Endodermal cell (in vitro differentiated cells): ENCODE measurements at regions not wholly inside any gene's neighbourhood (a gene's known extent, or its start where the extent isn't known, plus 50 kb on each side); places are given as distances from the start of the nearest gene placed in this dataset.

ENCODE experiments used
- DNase-seq: peaks from one replicate; pipeline ENCODE4 v3.0.0-alpha.2; 2017
- H3K27ac ChIP-seq: 2 replicates; pipeline ENCODE4 v1.5.1; 2013; ENCODE audit warnings: mild to moderate bottlenecking, low read depth, low read length, moderate library complexity
- H3K27me3 ChIP-seq: 2 replicates; pipeline ENCODE4 v1.6.1; 2013; ENCODE audit warnings: mild to moderate bottlenecking, low read length, moderate library complexity; ENCODE audit not compliant: insufficient read depth, control insufficient read depth, poor library complexity, severe bottlenecking
- H3K36me3 ChIP-seq: 2 replicates; pipeline ENCODE4 v1.7.0; 2013; ENCODE audit warnings: mild to moderate bottlenecking, low read length, moderate library complexity; ENCODE audit not compliant: control insufficient read depth, insufficient read depth
- H3K4me1 ChIP-seq: one replicate; pipeline ENCODE4 v1.7.0; 2013; ENCODE audit warnings: low read length; ENCODE audit not compliant: control insufficient read depth, insufficient read depth
- H3K4me3 ChIP-seq: 2 replicates; pipeline ENCODE4 v1.5.1; 2013; ENCODE audit warnings: mild to moderate bottlenecking, low read length, moderate library complexity
- H3K9ac ChIP-seq: 2 replicates; pipeline ENCODE4 v1.6.1; 2013; ENCODE audit warnings: mild to moderate bottlenecking, low read length, moderate library complexity; ENCODE audit not compliant: poor library complexity, severe bottlenecking; ENCODE audit errors: extremely low read depth
- H3K9me3 ChIP-seq: 2 replicates; pipeline ENCODE4 v1.6.1; 2013; ENCODE audit warnings: mild to moderate bottlenecking, low read length, moderate library complexity; ENCODE audit not compliant: control insufficient read depth
- H3K27ac Mint-ChIP-seq: 2 replicates; pipeline ENCODE4 v1.8.0; 2020; ENCODE audit warnings: mixed read lengths
- H3K27me3 Mint-ChIP-seq: 2 replicates; pipeline ENCODE4 v1.8.0; 2021; ENCODE audit warnings: mild to moderate bottlenecking, mixed read lengths; ENCODE audit not compliant: insufficient read depth
- H3K36me3 Mint-ChIP-seq: 2 replicates; pipeline ENCODE4 v1.8.0; 2020; ENCODE audit warnings: low read depth, mixed read lengths
- H3K4me1 Mint-ChIP-seq: 2 replicates; pipeline ENCODE4 v1.8.0; 2020; ENCODE audit warnings: mixed read lengths
- H3K4me3 Mint-ChIP-seq: 2 replicates; pipeline ENCODE4 v1.8.0; 2020; ENCODE audit warnings: mild to moderate bottlenecking, moderate library complexity, mixed read lengths
- H3K9me3 Mint-ChIP-seq: 2 replicates; pipeline ENCODE4 v1.8.0; 2020; ENCODE audit warnings: mild to moderate bottlenecking, mixed read lengths
- WGBS, 2 experiments: methylation state at CpG; one replicate each; pipeline versions ENCODE4 v1.1.5 to v1.1.7; 2013; ENCODE audit warnings: missing lambda C conversion rate in 2 of 2, mixed read lengths in 1 of 2; ENCODE audit not compliant: insufficient coverage in 1 of 2, insufficient read length in 1 of 2; 5-methylcytosine and 5-hydroxymethylcytosine counted together
- TF ChIP-seq, protein P1 (sequence below): fragments of 200-600 bp; sonication (generic); conservative IDR thresholded peaks from 2 replicates; pipeline ENCODE4 v1.5.0; 2021; ENCODE audit warnings: antibody characterized with exemption, mild to moderate bottlenecking

DNA sequence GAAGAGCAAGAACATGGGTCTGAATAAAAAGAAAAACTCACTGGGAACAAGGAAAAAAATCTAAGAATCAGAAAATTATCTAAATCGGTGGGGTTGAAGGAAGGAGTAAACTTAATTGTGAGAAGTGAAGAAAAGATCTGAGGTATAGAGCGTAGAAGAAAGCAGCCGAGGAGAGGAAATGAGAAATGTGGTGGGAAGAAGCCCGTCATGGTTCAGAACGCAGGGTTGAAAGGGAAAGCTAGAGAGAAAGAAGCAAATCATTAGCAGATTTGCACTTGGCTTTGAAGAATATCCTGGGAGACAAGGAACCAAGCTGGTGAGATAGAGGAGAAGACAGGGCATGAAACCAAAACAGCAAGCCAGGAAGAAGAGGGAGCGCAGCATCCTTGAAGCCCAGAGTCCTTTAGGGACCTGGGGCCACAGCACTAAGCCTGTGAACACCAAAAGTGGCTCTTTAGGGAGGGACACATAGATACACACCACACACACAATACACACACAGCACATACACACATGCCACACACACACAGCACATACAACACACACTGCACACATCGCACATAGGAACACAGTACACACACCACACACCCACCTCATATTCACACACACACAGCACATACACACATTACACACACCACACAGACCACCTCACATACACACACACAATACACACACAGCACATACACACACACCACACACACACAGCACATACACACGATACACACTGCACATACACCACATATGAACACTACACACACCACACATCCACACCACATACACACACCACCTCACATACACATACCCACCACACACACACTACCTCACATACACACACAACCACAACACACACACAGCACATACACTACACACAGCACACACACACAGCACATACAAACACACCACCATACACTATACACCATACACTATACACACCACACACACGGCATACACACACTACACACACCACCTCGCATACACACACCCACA lies 274.6 kb downstream of the ETAA1 start:
- Mint-ChIP-seq H3K4me3 (no peak overlapping the region), H3K36me3 (no peaks in the 10 kb centered on the region), H3K4me1 (peaks cover 2% of the 10 kb centered on the region), H3K27me3 (no peaks in the 10 kb centered on the region), H3K9me3 (no peaks in the 10 kb centered on the region), H3K27ac (no peak overlapping the region)
- no peak overlapping the region for H3K27ac ChIP-seq
- no peak overlapping the region for H3K9ac ChIP-seq
- no peaks in the 10 kb centered on the region for H3K9me3 ChIP-seq
- TF ChIP-seq, protein P1, sequence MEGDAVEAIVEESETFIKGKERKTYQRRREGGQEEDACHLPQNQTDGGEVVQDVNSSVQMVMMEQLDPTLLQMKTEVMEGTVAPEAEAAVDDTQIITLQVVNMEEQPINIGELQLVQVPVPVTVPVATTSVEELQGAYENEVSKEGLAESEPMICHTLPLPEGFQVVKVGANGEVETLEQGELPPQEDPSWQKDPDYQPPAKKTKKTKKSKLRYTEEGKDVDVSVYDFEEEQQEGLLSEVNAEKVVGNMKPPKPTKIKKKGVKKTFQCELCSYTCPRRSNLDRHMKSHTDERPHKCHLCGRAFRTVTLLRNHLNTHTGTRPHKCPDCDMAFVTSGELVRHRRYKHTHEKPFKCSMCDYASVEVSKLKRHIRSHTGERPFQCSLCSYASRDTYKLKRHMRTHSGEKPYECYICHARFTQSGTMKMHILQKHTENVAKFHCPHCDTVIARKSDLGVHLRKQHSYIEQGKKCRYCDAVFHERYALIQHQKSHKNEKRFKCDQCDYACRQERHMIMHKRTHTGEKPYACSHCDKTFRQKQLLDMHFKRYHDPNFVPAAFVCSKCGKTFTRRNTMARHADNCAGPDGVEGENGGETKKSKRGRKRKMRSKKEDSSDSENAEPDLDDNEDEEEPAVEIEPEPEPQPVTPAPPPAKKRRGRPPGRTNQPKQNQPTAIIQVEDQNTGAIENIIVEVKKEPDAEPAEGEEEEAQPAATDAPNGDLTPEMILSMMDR: no peak
- H3K4me3 ChIP-seq: no peak overlapping the region
- H3K36me3 ChIP-seq: no peaks in the 10 kb centered on the region
- no peaks in the 10 kb centered on the region for H3K27me3 ChIP-seq
- no peaks in the 10 kb centered on the region for H3K4me1 ChIP-seq
- DNase-seq: no peak
- WGBS, 2 experiments: 92 to 99% methylated on average over 8 to 10 of the region's 10 CpGs

DNA sequence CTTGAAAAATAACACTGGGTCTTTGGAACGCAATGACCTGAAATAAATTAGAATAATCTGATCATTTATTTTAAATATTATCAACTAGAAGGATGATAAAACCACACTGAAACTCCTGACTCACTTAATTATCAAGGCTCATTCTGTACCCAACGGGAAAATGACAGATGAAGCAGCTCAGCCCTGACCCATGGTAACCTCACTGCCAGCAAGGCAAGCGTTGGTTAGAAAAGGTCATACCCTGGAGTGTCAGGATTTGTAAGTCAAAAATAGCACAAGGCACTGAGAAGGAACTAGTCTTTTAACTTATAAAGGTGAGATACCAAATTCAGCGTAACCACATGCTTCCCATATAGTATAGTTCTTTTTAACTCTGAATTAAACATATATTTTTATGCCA lies 277.5 kb downstream of the ETAA1 start:
- Histone ChIP-seq H3K9ac (no peak overlapping the region), H3K27me3 (no peaks in the 10 kb centered on the region), H3K27ac (no peak overlapping the region), H3K36me3 (no peaks in the 10 kb centered on the region), H3K9me3 (no peaks in the 10 kb centered on the region), H3K4me1 (no peaks in the 10 kb centered on the region), H3K4me3 (no peak overlapping the region)
- no peak overlapping the region for H3K27ac Mint-ChIP-seq
- DNase-seq: no peak
- H3K36me3 Mint-ChIP-seq: no peaks in the 10 kb centered on the region
- no peaks in the 10 kb centered on the region for H3K27me3 Mint-ChIP-seq
- TF ChIP-seq, protein P1: no peak
- peaks cover 3% of the 10 kb centered on the region for H3K4me1 Mint-ChIP-seq
- 75 to 92% methylated on average over 2 to 3 of the region's 4 CpGs for WGBS, 2 experiments
- H3K9me3 Mint-ChIP-seq: no peaks in the 10 kb centered on the region
- H3K4me3 Mint-ChIP-seq: no peak overlapping the region

DNA sequence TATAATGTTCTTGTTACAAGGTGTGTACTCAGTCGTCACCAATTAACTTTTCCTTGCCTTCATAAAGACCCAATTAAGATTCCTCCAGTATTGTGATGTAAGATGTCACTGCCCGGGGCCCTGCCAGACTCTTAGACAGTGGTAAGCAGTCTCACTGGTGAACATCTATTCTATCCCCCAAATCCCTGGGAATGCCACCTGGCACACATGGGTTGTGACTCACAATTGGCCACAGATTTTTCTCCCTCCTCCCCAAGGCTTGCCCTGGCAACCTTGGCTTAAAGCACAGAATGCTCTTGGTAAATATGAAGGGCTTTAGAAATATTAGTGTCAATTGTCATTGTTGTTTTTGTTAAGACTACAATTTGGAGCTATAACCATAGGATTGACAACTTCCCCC lies 287.9 kb downstream of the ETAA1 start:
- no peaks in the 10 kb centered on the region for H3K9me3 Mint-ChIP-seq
- Histone ChIP-seq H3K27me3 (no peaks in the 10 kb centered on the region), H3K9me3 (no peaks in the 10 kb centered on the region), H3K4me3 (no peak overlapping the region), H3K9ac (no peak overlapping the region), H3K36me3 (no peaks in the 10 kb centered on the region), H3K27ac (no peak overlapping the region), H3K4me1 (no peaks in the 10 kb centered on the region)
- TF ChIP-seq, protein P1: no peak
- H3K4me3 Mint-ChIP-seq: no peak overlapping the region
- peaks cover 9% of the 10 kb centered on the region for H3K27me3 Mint-ChIP-seq
- DNase-seq: no peak
- WGBS, 2 experiments: 90 to 100% methylated on average over 1 to 2 of the region's 2 CpGs
- H3K36me3 Mint-ChIP-seq: no peaks in the 10 kb centered on the region
- no peak overlapping the region for H3K27ac Mint-ChIP-seq
- H3K4me1 Mint-ChIP-seq: no peaks in the 10 kb centered on the region
